ENCODE measurements at regions not wholly inside any gene's neighbourhood (a gene's known extent, or its start where the extent isn't known, plus 50 kb on each side); places are given as distances from the start of the nearest gene placed in this dataset.

DNA sequence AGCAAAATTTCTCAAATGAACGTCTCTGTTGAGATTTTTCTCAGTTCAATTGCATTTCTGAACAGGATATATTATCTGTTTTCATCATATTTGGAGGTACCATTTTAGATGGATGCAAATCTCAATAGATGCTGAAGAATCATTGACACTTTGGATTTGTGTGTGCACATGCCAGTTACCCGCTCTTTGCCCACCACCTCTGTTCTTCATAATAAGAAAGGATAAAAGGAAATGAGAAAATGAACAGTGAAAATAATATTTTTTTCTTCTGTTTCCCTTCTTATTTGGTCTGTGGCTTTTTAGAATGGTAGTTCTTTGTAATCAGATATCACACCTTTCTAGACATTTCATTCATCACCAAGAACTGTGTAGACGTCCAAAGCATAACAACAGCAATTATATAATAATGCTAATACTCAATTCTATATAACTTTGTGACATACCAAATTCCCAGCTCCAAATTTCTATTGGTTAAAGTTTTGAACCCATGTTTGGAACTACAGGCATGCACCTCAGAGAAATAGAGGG is 256.7 kb upstream of the SATB1 start:
- Histone ChIP-seq H3K79me2 (ENCODE audit: control insufficient read depth, insufficient read depth, low read length) (no peaks in the 10 kb centered on the region), H3K27me3 (ENCODE audit: control insufficient read depth in 2 of 2, insufficient read depth in 2 of 2, low read length in 2 of 2) (no peaks in the 10 kb centered on the region), H3K27ac (ENCODE audit: extremely low read depth, low read depth, low read length) (no peak overlapping the region), H3K9me1 (ENCODE audit: control insufficient read depth, insufficient read depth, low read length) (no peaks in the 10 kb centered on the region), H2AFZ (ENCODE audit: low read depth, low read length) (no peak overlapping the region), H3K4me1 (replicated peaks in 1 of 2; ENCODE audit: control insufficient read depth in 2 of 2, insufficient read depth in 2 of 2, low read length in 2 of 2) (no peaks in the 10 kb centered on the region), H4K20me1 (replicated peaks; ENCODE audit: control insufficient read depth, insufficient read depth, low read length) (no peaks in the 10 kb centered on the region), H3K9ac (ENCODE audit: insufficient read depth in 1 of 2, low read depth in 2 of 2, low read length in 2 of 2) (no peak overlapping the region), H3K9me3 (replicated peaks; ENCODE audit: control insufficient read depth, insufficient read depth, low read depth, low read length) (peaks cover 3% of the 10 kb centered on the region), H3K36me3 (ENCODE audit: control insufficient read depth, insufficient read depth, low read length) (no peaks in the 10 kb centered on the region), H3K4me2 (ENCODE audit: insufficient read depth, low read length) (no peak overlapping the region), H3K4me3 (no peak overlapping the region)
- POLR2A ChIA-PET, result no interaction called here
- FAIRE-seq, result no peak
- no peak for TF ChIP-seq THRAP3 (IDR thresholded peaks at IDR 0.05; ENCODE audit: borderline replicate concordance)
- TF ChIP-seq, protein P1, sequence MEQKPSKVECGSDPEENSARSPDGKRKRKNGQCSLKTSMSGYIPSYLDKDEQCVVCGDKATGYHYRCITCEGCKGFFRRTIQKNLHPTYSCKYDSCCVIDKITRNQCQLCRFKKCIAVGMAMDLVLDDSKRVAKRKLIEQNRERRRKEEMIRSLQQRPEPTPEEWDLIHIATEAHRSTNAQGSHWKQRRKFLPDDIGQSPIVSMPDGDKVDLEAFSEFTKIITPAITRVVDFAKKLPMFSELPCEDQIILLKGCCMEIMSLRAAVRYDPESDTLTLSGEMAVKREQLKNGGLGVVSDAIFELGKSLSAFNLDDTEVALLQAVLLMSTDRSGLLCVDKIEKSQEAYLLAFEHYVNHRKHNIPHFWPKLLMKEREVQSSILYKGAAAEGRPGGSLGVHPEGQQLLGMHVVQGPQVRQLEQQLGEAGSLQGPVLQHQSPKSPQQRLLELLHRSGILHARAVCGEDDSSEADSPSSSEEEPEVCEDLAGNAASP (IDR thresholded peaks at IDR 0.05), result no peak
- no peak for TF ChIP-seq NELFE (IDR thresholded peaks at IDR 0.05; ENCODE audit: insufficient read depth, insufficient read length)
- TF ChIP-seq ZNF121 (CRISPR knock-in tag; conservative IDR thresholded peaks at IDR 0.05), result no peak
- TF ChIP-seq CSDE1 (IDR thresholded peaks at IDR 0.05), result no peak
- no peak for TF ChIP-seq CXXC5 (CRISPR knock-in tag; IDR thresholded peaks at IDR 0.05)
- no peak for TF ChIP-seq SP2 (IDR thresholded peaks at IDR 0.05; ENCODE audit: extremely low read depth, low read depth, low read length, poor library complexity, severe bottlenecking)
- TF ChIP-seq RFX7 (CRISPR knock-in tag; IDR thresholded peaks at IDR 0.05), result no peak
- TF ChIP-seq EZH2 (IDR thresholded peaks at IDR 0.05; ENCODE audit: borderline replicate concordance, low read depth, low read length), result no peak
- no peak for TF ChIP-seq ZNF165 (CRISPR knock-in tag; IDR thresholded peaks at IDR 0.05; ENCODE audit: borderline replicate concordance)
- no peak for TF ChIP-seq MYBL2 (IDR thresholded peaks at IDR 0.05; ENCODE audit: low read depth)
- TF ChIP-seq MYBL2 (CRISPR knock-in tag; IDR thresholded peaks at IDR 0.05; ENCODE audit: borderline replicate concordance), result no peak
- TF ChIP-seq ZNF445 (CRISPR knock-in tag; IDR thresholded peaks at IDR 0.05; ENCODE audit: low read depth), result no peak
- TF ChIP-seq, protein P2, sequence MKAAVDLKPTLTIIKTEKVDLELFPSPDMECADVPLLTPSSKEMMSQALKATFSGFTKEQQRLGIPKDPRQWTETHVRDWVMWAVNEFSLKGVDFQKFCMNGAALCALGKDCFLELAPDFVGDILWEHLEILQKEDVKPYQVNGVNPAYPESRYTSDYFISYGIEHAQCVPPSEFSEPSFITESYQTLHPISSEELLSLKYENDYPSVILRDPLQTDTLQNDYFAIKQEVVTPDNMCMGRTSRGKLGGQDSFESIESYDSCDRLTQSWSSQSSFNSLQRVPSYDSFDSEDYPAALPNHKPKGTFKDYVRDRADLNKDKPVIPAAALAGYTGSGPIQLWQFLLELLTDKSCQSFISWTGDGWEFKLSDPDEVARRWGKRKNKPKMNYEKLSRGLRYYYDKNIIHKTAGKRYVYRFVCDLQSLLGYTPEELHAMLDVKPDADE (conservative IDR thresholded peaks at IDR 0.05; ENCODE audit: control insufficient read depth, low read depth, low read length), result no peak
- no peak for TF ChIP-seq ZNF23 (CRISPR knock-in tag; IDR thresholded peaks at IDR 0.05)
- TF ChIP-seq ZNF785 (CRISPR knock-in tag; IDR thresholded peaks at IDR 0.05), result no peak
- intact Hi-C loops (cut with micrococcal nuclease) (no loop called here), in situ Hi-C loops (cut with MboI) (no loop called here)
- ATAC-seq, result no peak
- WGBS (ENCODE audit: insufficient coverage, low coverage, missing lambda C conversion rate), result 0% methylated on average over 3 of the region's 3 CpGs
- no TSS peak for BruUV-seq (replicated peaks)
- CTCF ChIA-PET (ENCODE audit: low intra/inter-chr PET ratio), result no interaction called here
- DNase-seq (ENCODE audit: extremely low read depth in 1 of 4, low spot score in 3 of 4), result no peak

Data from K562 (cell line).